Ammon's horn (tissue), 1 donor: ENCODE measurements at regions not wholly inside any gene's neighbourhood (a gene's known extent, or its start where the extent isn't known, plus 50 kb on each side); places are given as distances from the start of the nearest gene placed in this dataset.

Source experiments
- DNase-seq: peaks from one replicate; pipeline ENCODE4 v3.0.0-alpha.2; 2016; ENCODE audit warnings: low spot score

GRCh38 chr5:2569774-2570542, 181.5 kb downstream of the IRX2 start:
- no peak for DNase-seq

GRCh38 chr5:2569176-2569575, 182.3 kb downstream of the IRX2 start:
- DNase-seq = no peak

GRCh38 chr5:2566284-2566683, 185.2 kb downstream of the IRX2 start:
- DNase-seq = no peak

- no peak for DNase-seq
These were observed 186.3 kb downstream of the IRX2 start for GRCh38 chr5:2565147-2565546.

- DNase-seq = no peak
These were observed 188.4 kb downstream of the IRX2 start for GRCh38 chr5:2563046-2563445.

GRCh38 chr5:2562036-2562435, 189.4 kb downstream of the IRX2 start:
- DNase-seq = no peak

- no peak for DNase-seq
These were observed 191.0 kb downstream of the IRX2 start for GRCh38 chr5:2560435-2560834.

- DNase-seq = no peak
These were observed 194.0 kb downstream of the IRX2 start for GRCh38 chr5:2557435-2557834.

- no peak for DNase-seq
These were observed 195.0 kb downstream of the IRX2 start for GRCh38 chr5:2556375-2556966.

GRCh38 chr5:2553611-2554010, 197.9 kb downstream of the IRX2 start:
- no peak for DNase-seq

GRCh38 chr5:2550509-2550908, 201.0 kb downstream of the IRX2 start:
- no peak for DNase-seq

GRCh38 chr5:2549900-2550299, 201.6 kb downstream of the IRX2 start:
- no peak for DNase-seq

GRCh38 chr5:2549354-2549753, 202.1 kb downstream of the IRX2 start:
- DNase-seq = no peak

GRCh38 chr5:2546938-2547337, 204.5 kb downstream of the IRX2 start:
- DNase-seq = no peak

GRCh38 chr5:2544003-2544402, 207.5 kb downstream of the IRX2 start:
- DNase-seq = no peak

- DNase-seq = no peak
These were observed 208.7 kb downstream of the IRX2 start for GRCh38 chr5:2542821-2543220.

- no peak for DNase-seq
These were observed 209.5 kb downstream of the IRX2 start for GRCh38 chr5:2542026-2542425.

GRCh38 chr5:2538169-2538568, 213.3 kb downstream of the IRX2 start:
- DNase-seq = no peak

GRCh38 chr5:2537378-2538145, 213.9 kb downstream of the IRX2 start:
- DNase-seq = no peak

- DNase-seq = no peak
These were observed 214.7 kb downstream of the IRX2 start for GRCh38 chr5:2536632-2537377.

GRCh38 chr5:2534970-2535369, 216.5 kb downstream of the IRX2 start:
- no peak for DNase-seq

GRCh38 chr5:2534251-2534650, 217.2 kb downstream of the IRX2 start:
- no peak for DNase-seq
